T-cell (primary cell): ENCODE measurements at regions not wholly inside any gene's neighbourhood (a gene's known extent, or its start where the extent isn't known, plus 50 kb on each side); places are given as distances from the start of the nearest gene placed in this dataset.
"Not testable (repeated sequence)": the region's sequence is repeated elsewhere in the genome, so short reads cannot be mapped to it uniquely, and the experiment has no call there.

Experiments used
- ATAC-seq, 4 experiments: fragments of 200-7000 bp in 3 of 4; fragments of 150-1000 bp in 1 of 4; cut with Tn5 transposase; replicated peaks in 1 of 4; 1 replicate in 3 of 4; 2 replicates in 1 of 4; pipeline ENCODE4 v1.10.0; 2021; ENCODE audit warnings: moderate library complexity in 3 of 4, mild to moderate bottlenecking in 2 of 4, moderate number of reproducible peaks in 1 of 4
- CTCF ChIA-PET, 2 donors: fragments of 300-600 bp; sonication (Branson Sonifier 250); formaldehyde crosslinking; loops; one replicate each; lab custom pipeline; 2022; ENCODE audit warnings: antibody characterized with exemption in 2 of 2; lab: Charles Lee
- POLR2A ChIA-PET, 2 donors: fragments of 300-600 bp; sonication (Branson Sonifier 250); formaldehyde crosslinking; loops; one replicate each; lab custom pipeline; 2022; ENCODE audit warnings: antibody characterized with exemption in 2 of 2; lab: Charles Lee
- DNase-seq, 35 experiments: peaks; one replicate each; pipeline versions ENCODE4 v3.0.0 to v3.0.0-alpha.2; 2013 to 2023
- H3K27ac ChIP-seq: one replicate; pipeline ENCODE4 v1.5.1; 2013; ENCODE audit warnings: low read length
- H3K27me3 ChIP-seq, 2 experiments: replicated peaks in 1 of 2; 1 replicate in 1 of 2; 2 replicates in 1 of 2; pipeline versions ENCODE4 v1.6.1 to v1.7.0; 2013; ENCODE audit warnings: low read length in 1 of 2, mixed read lengths in 1 of 2; ENCODE audit not compliant: control insufficient read depth in 2 of 2, insufficient read depth in 2 of 2; ENCODE audit errors: extremely low read depth in 1 of 2
- H3K36me3 ChIP-seq, 2 donors: 1 replicate in 1 of 2; 2 replicates in 1 of 2; pipeline versions ENCODE4 v1.6.1 to v1.7.0; 2013; ENCODE audit warnings: low read length in 1 of 2; ENCODE audit not compliant: control insufficient read depth in 2 of 2, insufficient read depth in 1 of 2; ENCODE audit errors: extremely low read depth in 1 of 2
- H3K4me1 ChIP-seq, 2 experiments: 1 replicate in 1 of 2; 2 replicates in 1 of 2; pipeline versions ENCODE4 v1.6.1 to v1.7.0; 2013; ENCODE audit warnings: low read length in 2 of 2, mixed read lengths in 1 of 2; ENCODE audit not compliant: insufficient read depth in 2 of 2, control insufficient read depth in 1 of 2; ENCODE audit errors: extremely low read depth in 1 of 2
- H3K4me3 ChIP-seq, 2 donors: 1 replicate in 1 of 2; 2 replicates in 1 of 2; pipeline versions ENCODE4 v1.5.1 to v1.7.0; 2013; ENCODE audit warnings: mild to moderate bottlenecking in 2 of 2, low read length in 1 of 2, moderate library complexity in 1 of 2; ENCODE audit not compliant: control insufficient read depth in 1 of 2; ENCODE audit errors: extremely low read depth in 1 of 2
- H3K9me3 ChIP-seq: 2 replicates; pipeline ENCODE4 v1.7.0; 2013
- H3K27ac Mint-ChIP-seq, 2 donors: one replicate each; pipeline ENCODE4 v1.8.0; 2020 to 2021; ENCODE audit warnings: mild to moderate bottlenecking in 2 of 2, mixed read lengths in 2 of 2
- H3K27me3 Mint-ChIP-seq, 2 donors: one replicate each; pipeline ENCODE4 v1.8.0; 2021 to 2022; ENCODE audit warnings: mixed read lengths in 2 of 2
- H3K36me3 Mint-ChIP-seq: one replicate; pipeline ENCODE4 v1.8.0; 2021; ENCODE audit warnings: mixed read lengths
- H3K4me1 Mint-ChIP-seq, 3 donors: one replicate each; pipeline ENCODE4 v1.8.0; 2020 to 2022; ENCODE audit warnings: mixed read lengths in 3 of 3, mild to moderate bottlenecking in 1 of 3
- H3K4me3 Mint-ChIP-seq, 3 donors: one replicate each; pipeline ENCODE4 v1.8.0; 2020 to 2022; ENCODE audit warnings: mild to moderate bottlenecking in 3 of 3, mixed read lengths in 3 of 3, moderate library complexity in 3 of 3
- H3K9me3 Mint-ChIP-seq, 3 donors: one replicate each; pipeline ENCODE4 v1.8.0; 2020 to 2022; ENCODE audit warnings: mixed read lengths in 3 of 3
- WGBS: methylation state at CpG from one replicate; pipeline ENCODE4 v1.1.5; 2013; ENCODE audit warnings: missing lambda C conversion rate; ENCODE audit not compliant: insufficient coverage; 5-methylcytosine and 5-hydroxymethylcytosine counted together

GRCh38 chr16:22586732-22587131 lies 76.0 kb downstream of the NPIPB5 start:
- H3K4me1 ChIP-seq, H3K27me3 Mint-ChIP-seq, H3K27me3 ChIP-seq, H3K4me3 Mint-ChIP-seq, H3K27ac Mint-ChIP-seq, H3K9me3 ChIP-seq, H3K9me3 Mint-ChIP-seq, POLR2A ChIA-PET, ATAC-seq, CTCF ChIA-PET, H3K27ac ChIP-seq, H3K4me1 Mint-ChIP-seq, H3K36me3 Mint-ChIP-seq, H3K36me3 ChIP-seq, H3K4me3 ChIP-seq, DNase-seq: not testable (repeated sequence)
- no CpG with 5 or more reads among the region's 5 CpGs for WGBS

- H3K9me3 Mint-ChIP-seq, H3K27me3 ChIP-seq, DNase-seq, H3K27ac Mint-ChIP-seq, H3K27me3 Mint-ChIP-seq, H3K36me3 ChIP-seq, H3K36me3 Mint-ChIP-seq, H3K4me1 Mint-ChIP-seq, H3K4me3 Mint-ChIP-seq, H3K9me3 ChIP-seq, H3K4me1 ChIP-seq, H3K4me3 ChIP-seq, POLR2A ChIA-PET, CTCF ChIA-PET, ATAC-seq, H3K27ac ChIP-seq: not testable (repeated sequence)
- 100% methylated on average over 2 of the region's 4 CpGs for WGBS
Measured at GRCh38 chr16:22589757-22590156, 79.1 kb downstream of the NPIPB5 start.

GRCh38 chr16:22596445-22597045 lies 85.9 kb downstream of the NPIPB5 start:
- not testable (repeated sequence) for H3K4me1 Mint-ChIP-seq
- WGBS = no CpG with 5 or more reads among the region's 8 CpGs

GRCh38 chr16:22603744-22604143 lies 93.1 kb downstream of the NPIPB5 start:
- H3K4me1 ChIP-seq, H3K27ac Mint-ChIP-seq: not testable (repeated sequence)

More at GRCh38 chr16:22596445-22597045, 85.9 kb downstream of the NPIPB5 start:
- CTCF ChIA-PET, H3K27ac Mint-ChIP-seq, H3K36me3 Mint-ChIP-seq, H3K27me3 Mint-ChIP-seq, DNase-seq, H3K9me3 ChIP-seq, ATAC-seq, H3K4me3 ChIP-seq, H3K4me1 ChIP-seq, H3K27ac ChIP-seq, H3K4me3 Mint-ChIP-seq, H3K27me3 ChIP-seq, POLR2A ChIA-PET, H3K9me3 Mint-ChIP-seq, H3K36me3 ChIP-seq: not testable (repeated sequence)

GRCh38 chr16:22606619-22607018 lies 95.9 kb downstream of the NPIPB5 start:
- H3K9me3 ChIP-seq, H3K4me3 Mint-ChIP-seq, H3K4me1 Mint-ChIP-seq, DNase-seq, H3K36me3 ChIP-seq, H3K4me3 ChIP-seq, H3K27ac Mint-ChIP-seq, H3K27me3 Mint-ChIP-seq, H3K27me3 ChIP-seq, H3K4me1 ChIP-seq, POLR2A ChIA-PET, H3K36me3 Mint-ChIP-seq, H3K27ac ChIP-seq, H3K9me3 Mint-ChIP-seq, CTCF ChIA-PET: not testable (repeated sequence)
- ATAC-seq = peak in 3 of 4 experiments; percentile 24 to 63 (median 37)

More at GRCh38 chr16:22603744-22604143, 93.1 kb downstream of the NPIPB5 start:
- H3K36me3 Mint-ChIP-seq, DNase-seq, H3K4me3 Mint-ChIP-seq, H3K9me3 Mint-ChIP-seq, ATAC-seq, POLR2A ChIA-PET, H3K27ac ChIP-seq, CTCF ChIA-PET, H3K36me3 ChIP-seq, H3K9me3 ChIP-seq, H3K4me1 Mint-ChIP-seq, H3K27me3 ChIP-seq, H3K4me3 ChIP-seq, H3K27me3 Mint-ChIP-seq: not testable (repeated sequence)
- WGBS = no CpG with 5 or more reads among the region's 11 CpGs

GRCh38 chr16:22609798-22610197 lies 99.1 kb downstream of the NPIPB5 start:
- H3K36me3 Mint-ChIP-seq, H3K4me3 Mint-ChIP-seq, H3K36me3 ChIP-seq, CTCF ChIA-PET, H3K4me1 Mint-ChIP-seq, H3K27me3 ChIP-seq, H3K9me3 Mint-ChIP-seq, H3K9me3 ChIP-seq, H3K4me3 ChIP-seq, POLR2A ChIA-PET, ATAC-seq, H3K4me1 ChIP-seq, H3K27ac ChIP-seq, H3K27ac Mint-ChIP-seq, DNase-seq: not testable (repeated sequence)
- no CpG with 5 or more reads among the region's 2 CpGs for WGBS
- H3K27me3 Mint-ChIP-seq = peaks cover 0 to 11% of the 10 kb centered on the region in 2 donors

GRCh38 chr16:22611128-22611527 lies 100.4 kb downstream of the NPIPB5 start:
- POLR2A ChIA-PET, H3K27me3 ChIP-seq, H3K4me3 ChIP-seq, H3K9me3 ChIP-seq, ATAC-seq, H3K36me3 Mint-ChIP-seq, DNase-seq, H3K9me3 Mint-ChIP-seq, CTCF ChIA-PET, H3K4me1 ChIP-seq, H3K4me3 Mint-ChIP-seq, H3K27ac Mint-ChIP-seq, H3K36me3 ChIP-seq, H3K27ac ChIP-seq, H3K4me1 Mint-ChIP-seq: not testable (repeated sequence)
- H3K27me3 Mint-ChIP-seq = peaks cover 0 to 13% of the 10 kb centered on the region in 2 donors
- 76% methylated on average over 2 of the region's 4 CpGs for WGBS
